Transverse colon (tissue), 4 donors: ENCODE measurements at regions not wholly inside any gene's neighbourhood (a gene's known extent, or its start where the extent isn't known, plus 50 kb on each side); places are given as distances from the start of the nearest gene placed in this dataset.
"Not testable (repeated sequence)": the region's sequence is repeated elsewhere in the genome, so short reads cannot be mapped to it uniquely, and the experiment has no call there.

Experiments
- DNase-seq: peaks from one replicate; pipeline ENCODE4 v3.0.0-alpha.2; 2019
- H3K27ac ChIP-seq, 4 donors: fragments of 200-600 bp; sonication (generic); 2 replicates each; pipeline ENCODE4 v1.5.1; 2016 to 2018; ENCODE audit warnings: inconsistent platforms in 4 of 4
- H3K27me3 ChIP-seq: fragments of 200-600 bp; sonication (generic); 2 replicates; pipeline ENCODE4 v1.5.1; 2017; ENCODE audit warnings: inconsistent platforms
- H3K36me3 ChIP-seq, 4 donors: fragments of 200-600 bp; sonication (generic); 2 replicates each; pipeline ENCODE4 v1.5.1; 2017 to 2019; ENCODE audit warnings: inconsistent platforms in 4 of 4
- H3K4me1 ChIP-seq, 4 donors: fragments of 200-600 bp; sonication (generic); 2 replicates each; pipeline ENCODE4 v1.5.1; 2017 to 2020; ENCODE audit warnings: inconsistent platforms in 4 of 4
- H3K4me3 ChIP-seq, 4 donors: fragments of 200-600 bp; sonication (generic); 1 replicate in 1 of 4; 2 replicates in 3 of 4; pipeline versions ENCODE4 v1.5.1 to v1.6.1; 2017 to 2019; ENCODE audit warnings: inconsistent platforms in 4 of 4
- H3K9me3 ChIP-seq, 2 donors: fragments of 200-600 bp; sonication (generic); 2 replicates each; pipeline ENCODE4 v1.5.1; 2017 to 2019; ENCODE audit warnings: inconsistent platforms in 2 of 2
- CTCF ChIP-seq, 5 experiments: fragments of 200-600 bp in 3 of 5; fragments of 450-650 bp in 2 of 5; sonication (generic) in 3 of 5; IDR thresholded peaks; 1 replicate in 2 of 5; 2 replicates in 3 of 5; pipeline ENCODE4 v1.5.1; 2016 to 2017; ENCODE audit warnings: antibody characterized with exemption in 5 of 5, inconsistent platforms in 3 of 5, mild to moderate bottlenecking in 2 of 5, moderate library complexity in 1 of 5
- EP300 ChIP-seq: sonication (generic); formaldehyde crosslinking; IDR thresholded peaks from one replicate; pipeline ENCODE4 v1.6.1; 2017; ENCODE audit warnings: antibody characterized with exemption, low read depth
- POLR2A ChIP-seq: fragments of 450-650 bp; IDR thresholded peaks from one replicate; pipeline ENCODE4 v1.6.1; 2016; ENCODE audit warnings: antibody characterized with exemption, mild to moderate bottlenecking, moderate library complexity
- POLR2AphosphoS5 ChIP-seq, 3 donors: sonication (generic); formaldehyde crosslinking; IDR thresholded peaks; one replicate each; pipeline ENCODE4 v1.6.1; 2016; ENCODE audit warnings: antibody characterized with exemption in 3 of 3
- WGBS, 2 donors: methylation state at CpG; one replicate each; pipeline ENCODE4 v1.1.5; 2018; ENCODE audit warnings: low coverage in 1 of 2; 5-methylcytosine and 5-hydroxymethylcytosine counted together
- in situ Hi-C, 4 donors: fragments of 200-750 bp; cut with MboI; loops; one replicate each; pipeline versions ENCODE4 v1.15.0 to v1.15.1; 2017; ENCODE audit warnings: low sequenced_read_pairs in 3 of 4, low pct_ligation_motif_present in 1 of 4, low pct_unique_long_range_greater_than_20kb in 1 of 4
- intact Hi-C: fragments of 100-400 bp; cut with DNase I; formaldehyde crosslinking; loops from one replicate; pipeline ENCODE4 v1.15.1; 2023; ENCODE audit warnings: low total_unique reads

DNA sequence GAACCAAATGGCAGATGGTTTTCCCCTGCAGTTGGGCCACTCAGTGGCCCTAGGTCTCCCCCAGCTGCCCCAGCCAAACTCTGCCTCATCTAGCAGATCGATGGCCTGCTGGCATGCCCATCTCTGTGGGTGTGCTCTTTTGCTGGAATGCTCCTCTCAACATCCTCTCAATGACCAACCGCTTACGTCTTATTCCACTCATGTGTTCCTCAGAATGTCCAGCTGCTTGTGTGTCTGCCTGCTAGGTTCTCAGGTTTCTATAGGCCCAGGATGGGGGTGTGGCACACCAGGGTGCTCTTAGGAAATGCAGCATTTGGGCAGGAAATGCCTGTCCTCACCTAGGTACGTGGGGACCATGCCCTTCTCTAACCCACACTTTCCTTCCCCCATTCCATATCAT lies 509.9 kb upstream of the SYNCRIP start:
- no peak overlapping the region for H3K4me3 ChIP-seq
- H3K36me3 ChIP-seq: no peaks in the 10 kb centered on the region
- 57 to 68% methylated on average over 3 to 4 of the region's 4 CpGs for WGBS, 2 donors
- intact Hi-C loops: no loop called here
- no peaks in the 10 kb centered on the region for H3K9me3 ChIP-seq
- no peak overlapping the region for H3K27ac ChIP-seq
- in situ Hi-C loops: no loop called here
- H3K4me1 ChIP-seq: no peaks in the 10 kb centered on the region
- TF ChIP-seq CTCF (IDR thresholded peaks at IDR 0.05): no peak
- TF ChIP-seq POLR2AphosphoS5 (IDR thresholded peaks at IDR 0.05): no peak
- TF ChIP-seq POLR2A: no peak
- no peak for TF ChIP-seq EP300
- no peaks in the 10 kb centered on the region for H3K27me3 ChIP-seq
- no peak for DNase-seq

DNA sequence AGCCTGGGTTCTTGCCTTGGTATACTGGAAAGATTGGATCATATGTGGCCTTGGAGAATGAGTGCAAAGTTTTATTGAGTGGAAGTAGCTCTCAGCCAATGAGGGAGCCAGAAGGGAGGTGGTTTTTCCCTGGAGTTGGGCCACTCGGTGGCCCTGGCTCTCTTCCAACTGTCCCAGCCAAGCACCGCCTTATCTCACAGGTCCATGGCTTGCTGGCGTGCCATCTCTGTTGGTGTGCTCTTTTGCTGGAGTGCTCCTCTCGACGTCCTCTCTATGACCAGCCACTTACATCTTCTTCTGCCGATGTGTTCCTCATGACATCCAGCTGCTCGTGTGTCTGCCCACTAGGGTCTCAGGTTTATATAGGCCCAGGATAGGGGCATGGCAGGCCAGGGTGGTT lies 505.9 kb upstream of the SYNCRIP start:
- Histone ChIP-seq H3K36me3 (no peaks in the 10 kb centered on the region), H3K27ac (no peak overlapping the region), H3K27me3 (no peaks in the 10 kb centered on the region), H3K4me1 (no peaks in the 10 kb centered on the region), H3K9me3 (no peaks in the 10 kb centered on the region), H3K4me3 (no peak overlapping the region)
- no peak for DNase-seq
- intact Hi-C loops: no loop called here
- 79 to 90% methylated on average over 4 to 7 of the region's 7 CpGs for WGBS, 2 donors
- in situ Hi-C loops: no loop called here
- TF ChIP-seq POLR2AphosphoS5 (IDR thresholded peaks at IDR 0.05) (no peak), EP300 (no peak), POLR2A (no peak), CTCF (IDR thresholded peaks at IDR 0.05) (no peak)

DNA sequence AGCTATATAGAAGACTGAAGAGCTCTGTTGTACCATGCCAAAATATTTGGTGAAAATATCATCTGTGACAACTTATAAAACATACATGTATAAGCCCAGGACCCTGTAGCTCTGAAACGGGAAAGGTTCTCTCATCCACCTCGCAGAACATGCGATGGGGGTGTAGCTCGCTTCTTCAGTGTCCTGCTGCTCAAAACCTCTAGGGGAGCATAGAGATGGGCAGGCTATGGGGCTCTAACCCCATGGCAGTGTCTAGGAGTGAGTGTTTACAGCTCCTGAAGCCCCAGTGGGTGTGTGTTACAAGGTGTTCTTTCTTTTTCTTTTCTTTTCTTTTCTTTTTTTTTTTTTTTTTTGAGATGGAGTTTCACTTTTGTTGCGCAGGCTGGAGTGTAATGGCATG lies 505.2 kb upstream of the SYNCRIP start:
- 91 to 97% methylated on average over 5 of the region's 5 CpGs for WGBS, 2 donors
- in situ Hi-C loops: no loop called here
- H3K4me3 ChIP-seq: no peak overlapping the region
- intact Hi-C loops: no loop called here
- H3K4me1 ChIP-seq: no peaks in the 10 kb centered on the region
- TF ChIP-seq POLR2AphosphoS5 (IDR thresholded peaks at IDR 0.05): no peak
- TF ChIP-seq EP300: no peak
- no peak for TF ChIP-seq CTCF (IDR thresholded peaks at IDR 0.05)
- TF ChIP-seq POLR2A: no peak
- DNase-seq: no peak
- H3K27ac ChIP-seq: no peak overlapping the region
- no peaks in the 10 kb centered on the region for H3K27me3 ChIP-seq
- no peaks in the 10 kb centered on the region for H3K9me3 ChIP-seq
- H3K36me3 ChIP-seq: no peaks in the 10 kb centered on the region

DNA sequence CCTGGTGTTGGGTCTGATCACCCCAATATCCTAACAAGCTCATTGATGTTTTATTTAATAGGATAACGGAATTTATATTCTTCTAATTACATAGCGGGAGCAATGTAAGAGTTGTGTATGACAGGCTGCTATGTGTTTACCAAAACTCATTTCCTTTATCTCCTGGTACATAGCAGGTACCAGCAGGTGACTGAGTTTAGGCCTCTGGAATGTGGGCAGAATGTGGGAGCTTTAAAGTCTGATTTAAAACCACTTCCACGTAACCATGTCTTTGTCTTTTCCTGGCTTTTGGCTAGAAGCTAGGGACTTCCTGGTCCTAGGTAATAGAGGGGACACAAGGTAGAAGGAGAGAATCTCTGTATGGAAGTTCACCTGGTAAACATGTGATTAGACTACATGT lies 504.6 kb upstream of the SYNCRIP start:
- no peak for TF ChIP-seq POLR2AphosphoS5 (IDR thresholded peaks at IDR 0.05)
- no peak for TF ChIP-seq EP300
- no peak for TF ChIP-seq POLR2A
- no peaks in the 10 kb centered on the region for H3K36me3 ChIP-seq
- intact Hi-C loops (no loop called here), in situ Hi-C loops (no loop called here)
- H3K4me3 ChIP-seq: no peak overlapping the region
- no peaks in the 10 kb centered on the region for H3K4me1 ChIP-seq
- H3K27ac ChIP-seq: no peak overlapping the region
- DNase-seq: no peak
- 91 to 96% methylated on average over 3 of the region's 3 CpGs for WGBS, 2 donors
- H3K9me3 ChIP-seq: no peaks in the 10 kb centered on the region
- no peaks in the 10 kb centered on the region for H3K27me3 ChIP-seq

DNA sequence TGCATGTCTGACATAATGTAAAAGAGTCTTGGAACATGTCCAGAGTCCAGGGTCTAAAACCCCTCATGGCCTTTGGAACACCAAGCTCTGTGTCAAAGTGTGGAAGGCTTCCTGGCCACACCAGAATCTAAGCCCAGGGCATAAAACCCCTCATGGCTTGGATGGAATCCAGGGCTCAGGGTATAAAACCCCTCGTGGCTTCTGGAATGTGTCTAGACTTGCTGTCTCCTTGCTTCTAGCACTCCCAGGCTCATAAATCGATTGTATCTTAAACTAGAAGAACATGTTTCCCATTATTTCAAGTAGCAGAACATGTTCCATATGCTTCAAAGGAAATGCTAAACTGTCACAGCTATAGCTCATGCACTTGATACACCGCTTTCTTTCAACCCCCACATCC lies 504.1 kb upstream of the SYNCRIP start:
- H3K4me3 ChIP-seq, H3K27ac ChIP-seq, intact Hi-C loops, H3K4me1 ChIP-seq, H3K9me3 ChIP-seq, DNase-seq, H3K36me3 ChIP-seq, in situ Hi-C loops, H3K27me3 ChIP-seq: not testable (repeated sequence)
- WGBS, 2 donors: 19 to 40% methylated on average over 3 of the region's 3 CpGs
